ENCODE measurements at regions not wholly inside any gene's neighbourhood (a gene's known extent, or its start where the extent isn't known, plus 50 kb on each side); places are given as distances from the start of the nearest gene placed in this dataset.

GRCh38 chr4:159498446-159499115 is 395.7 kb downstream of the RAPGEF2 start:
- DNase-seq (ENCODE audit: low read depth in 2 of 3, low spot score in 1 of 3), result no peak

GRCh38 chr4:159500861-159501260 is 398.0 kb downstream of the RAPGEF2 start:
- no peak for DNase-seq (ENCODE audit: low read depth in 2 of 3, low spot score in 1 of 3)

- no peak for DNase-seq (ENCODE audit: low read depth in 2 of 3, low spot score in 1 of 3)
These were observed 400.5 kb downstream of the RAPGEF2 start for GRCh38 chr4:159503236-159504008.

- DNase-seq (ENCODE audit: low read depth in 2 of 3, low spot score in 1 of 3), result no peak
These were observed 401.8 kb downstream of the RAPGEF2 start for GRCh38 chr4:159504684-159505083.

GRCh38 chr4:159505266-159505975 is 402.5 kb downstream of the RAPGEF2 start:
- DNase-seq (ENCODE audit: low read depth in 2 of 3, low spot score in 1 of 3), result no peak

- DNase-seq (ENCODE audit: low read depth in 2 of 3, low spot score in 1 of 3), result no peak
These were observed 404.1 kb downstream of the RAPGEF2 start for GRCh38 chr4:159506801-159507517.

- no peak for DNase-seq (ENCODE audit: low read depth in 2 of 3, low spot score in 1 of 3)
These were observed 406.1 kb downstream of the RAPGEF2 start for GRCh38 chr4:159508917-159509500.

GRCh38 chr4:159512348-159512747 is 409.5 kb downstream of the RAPGEF2 start:
- no peak for DNase-seq (ENCODE audit: low read depth in 2 of 3, low spot score in 1 of 3)

GRCh38 chr4:159515314-159516025 is 412.6 kb downstream of the RAPGEF2 start:
- no peak for DNase-seq (ENCODE audit: low read depth in 2 of 3, low spot score in 1 of 3)

- DNase-seq (ENCODE audit: low read depth in 2 of 3, low spot score in 1 of 3), result no peak
These were observed 413.8 kb downstream of the RAPGEF2 start for GRCh38 chr4:159516556-159517140.

- no peak for DNase-seq (ENCODE audit: low read depth in 2 of 3, low spot score in 1 of 3)
These were observed 417.2 kb downstream of the RAPGEF2 start for GRCh38 chr4:159520074-159520473.

- no peak for DNase-seq (ENCODE audit: low read depth in 2 of 3, low spot score in 1 of 3)
These were observed 423.3 kb downstream of the RAPGEF2 start for GRCh38 chr4:159526172-159526571.

- DNase-seq (ENCODE audit: low read depth in 2 of 3, low spot score in 1 of 3), result no peak
These were observed 431.8 kb downstream of the RAPGEF2 start for GRCh38 chr4:159534655-159535054.

GRCh38 chr4:159538556-159538955 is 435.7 kb downstream of the RAPGEF2 start:
- DNase-seq (ENCODE audit: low read depth in 2 of 3, low spot score in 1 of 3), result no peak

- DNase-seq (ENCODE audit: low read depth in 2 of 3, low spot score in 1 of 3), result no peak
These were observed 437.2 kb downstream of the RAPGEF2 start for GRCh38 chr4:159540038-159540437.

- no peak for DNase-seq (ENCODE audit: low read depth in 2 of 3, low spot score in 1 of 3)
These were observed 437.6 kb downstream of the RAPGEF2 start for GRCh38 chr4:159540501-159540900.

GRCh38 chr4:159541143-159541542 is 438.3 kb downstream of the RAPGEF2 start:
- no peak for DNase-seq (ENCODE audit: low read depth in 2 of 3, low spot score in 1 of 3)

- DNase-seq (ENCODE audit: low read depth in 2 of 3, low spot score in 1 of 3), result no peak
These were observed 439.4 kb downstream of the RAPGEF2 start for GRCh38 chr4:159542296-159542695.

GRCh38 chr4:159543831-159544230 is 441.0 kb downstream of the RAPGEF2 start:
- no peak for DNase-seq (ENCODE audit: low read depth in 2 of 3, low spot score in 1 of 3)

- DNase-seq (ENCODE audit: low read depth in 2 of 3, low spot score in 1 of 3), result no peak
These were observed 442.7 kb downstream of the RAPGEF2 start for GRCh38 chr4:159545556-159545955.

Data from stimulated activated CD4-positive, alpha-beta T cell treated with anti-CD3 and anti-CD28 coated beads, Interleukin-12 subunit alpha, Interleukin-12 subunit beta, amount 100 ng/mL, for 48 hours (primary cell).